DOHH2 (cell line): ENCODE measurements at regions not wholly inside any gene's neighbourhood (a gene's known extent, or its start where the extent isn't known, plus 50 kb on each side); places are given as distances from the start of the nearest gene placed in this dataset.

ENCODE experiments used
- H3F3A ChIP-seq: fragments of 200-600 bp; sonication (generic), shearing (Covaris generic); 2 replicates; pipeline ENCODE4 v1.6.0; 2016; ENCODE audit warnings: antibody characterized with exemption, mild to moderate bottlenecking; ENCODE audit not compliant: control insufficient read depth, insufficient read depth
- H3K27ac ChIP-seq: fragments of 200-600 bp; sonication (generic); 2 replicates; pipeline ENCODE4 v1.5.1; 2014; ENCODE audit warnings: low read depth, mild to moderate bottlenecking, low read length, moderate library complexity
- H3K27me3 ChIP-seq: fragments of 200-600 bp; sonication (generic); 2 replicates; pipeline ENCODE4 v1.6.1; 2014; ENCODE audit warnings: mild to moderate bottlenecking, low read length, mixed read lengths; ENCODE audit not compliant: control insufficient read depth
- H3K36me3 ChIP-seq: fragments of 200-600 bp; sonication (generic); 2 replicates; pipeline ENCODE4 v1.6.1; 2014; ENCODE audit warnings: mild to moderate bottlenecking, low read length, moderate library complexity, mixed read lengths; ENCODE audit not compliant: control insufficient read depth
- H3K4me1 ChIP-seq: fragments of 200-600 bp; sonication (generic); 2 replicates; pipeline ENCODE4 v1.6.1; 2014; ENCODE audit warnings: mild to moderate bottlenecking, low read length, mixed read lengths; ENCODE audit not compliant: control insufficient read depth
- H3K4me2 ChIP-seq: fragments of 200-600 bp; sonication (generic); 2 replicates; pipeline ENCODE4 v1.6.0; 2014; ENCODE audit warnings: mild to moderate bottlenecking, low read length, moderate library complexity
- H3K4me3 ChIP-seq: fragments of 200-600 bp; sonication (generic); 2 replicates; pipeline ENCODE4 v1.5.1; 2014; ENCODE audit warnings: mild to moderate bottlenecking, low read length, mixed read lengths
- H3K79me2 ChIP-seq: fragments of 200-600 bp; sonication (generic); 2 replicates; pipeline ENCODE4 v1.6.1; 2014; ENCODE audit warnings: mild to moderate bottlenecking, low read length, mixed read lengths; ENCODE audit not compliant: control insufficient read depth
- H3K9me2 ChIP-seq: fragments of 200-600 bp; sonication (generic); replicated peaks from 2 replicates; pipeline ENCODE4 v1.6.1; 2014; ENCODE audit warnings: mild to moderate bottlenecking, low read length, mixed read lengths; ENCODE audit not compliant: control insufficient read depth
- H3K9me3 ChIP-seq: fragments of 200-600 bp; sonication (generic); 2 replicates; pipeline ENCODE4 v1.6.1; 2014; ENCODE audit warnings: antibody characterized with exemption, low read length, mixed read lengths; ENCODE audit not compliant: control insufficient read depth, insufficient read depth
- H4K20me1 ChIP-seq: fragments of 200-600 bp; sonication (generic); 2 replicates; pipeline ENCODE4 v1.6.0; 2014; ENCODE audit warnings: low read depth, mild to moderate bottlenecking, antibody characterized with exemption, low read length, moderate library complexity; ENCODE audit not compliant: control insufficient read depth, insufficient read depth
- CTCF ChIP-seq: fragments of 200-600 bp; sonication (generic); IDR thresholded peaks from one replicate; pipeline ENCODE4 v1.5.1; 2014; ENCODE audit warnings: antibody characterized with exemption, mild to moderate bottlenecking, low read depth, low read length; ENCODE audit not compliant: poor library complexity, severe bottlenecking
- EZH2phosphoT487 ChIP-seq: fragments of 200-600 bp; sonication (generic); IDR thresholded peaks from 2 replicates; pipeline ENCODE4 v1.6.1; 2017; ENCODE audit warnings: borderline replicate concordance, mild to moderate bottlenecking, antibody characterized with exemption, low read length, moderate library complexity, mixed read lengths

DNA sequence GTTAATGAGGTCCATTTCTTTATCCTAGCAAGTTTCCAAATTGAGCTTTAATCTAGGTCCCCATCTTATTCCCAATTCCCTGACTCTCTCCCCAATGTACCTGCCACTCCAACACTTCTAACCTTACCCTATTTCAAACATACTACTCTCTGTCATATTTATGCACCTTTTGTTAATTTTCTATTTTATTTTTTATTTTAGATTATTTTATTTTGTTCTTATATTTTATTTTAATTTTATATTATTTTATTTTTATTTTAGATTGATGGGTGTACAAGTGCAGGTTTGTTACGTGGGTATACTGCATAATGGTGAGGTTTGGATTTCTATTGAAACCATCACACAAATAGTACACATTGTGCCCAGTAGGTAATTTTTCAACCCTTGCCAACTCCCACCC is 333.9 kb upstream of the ERCC4 start:
- H3K4me2 ChIP-seq: no peak overlapping the region
- H3K9me2 ChIP-seq: no peaks in the 10 kb centered on the region
- TF ChIP-seq CTCF (no peak), EZH2phosphoT487 (no peak)
- H3F3A ChIP-seq: no peaks in the 10 kb centered on the region
- no peaks in the 10 kb centered on the region for H3K9me3 ChIP-seq
- H3K4me1 ChIP-seq: no peaks in the 10 kb centered on the region
- no peaks in the 10 kb centered on the region for H3K27me3 ChIP-seq
- H3K79me2 ChIP-seq: no peaks in the 10 kb centered on the region
- H3K4me3 ChIP-seq: no peak overlapping the region
- H4K20me1 ChIP-seq: no peaks in the 10 kb centered on the region
- no peaks in the 10 kb centered on the region for H3K36me3 ChIP-seq
- H3K27ac ChIP-seq: no peak overlapping the region

- H3K4me3 ChIP-seq: no peak overlapping the region
- H3K36me3 ChIP-seq: no peaks in the 10 kb centered on the region
- H3F3A ChIP-seq: no peaks in the 10 kb centered on the region
- H3K9me2 ChIP-seq: no peaks in the 10 kb centered on the region
- no peak overlapping the region for H3K27ac ChIP-seq
- TF ChIP-seq CTCF (no peak), EZH2phosphoT487 (no peak)
- no peaks in the 10 kb centered on the region for H3K27me3 ChIP-seq
- no peak overlapping the region for H3K4me2 ChIP-seq
- H3K9me3 ChIP-seq: no peaks in the 10 kb centered on the region
- no peaks in the 10 kb centered on the region for H3K79me2 ChIP-seq
- no peaks in the 10 kb centered on the region for H4K20me1 ChIP-seq
- H3K4me1 ChIP-seq: no peaks in the 10 kb centered on the region
Observed at GRCh38 chr16:13587181-13587580, 332.8 kb upstream of the ERCC4 start.

- Histone ChIP-seq H3K4me3 (no peak overlapping the region), H3K79me2 (no peaks in the 10 kb centered on the region), H3K9me3 (no peaks in the 10 kb centered on the region), H3K27ac (no peak overlapping the region), H3F3A (no peaks in the 10 kb centered on the region), H3K4me2 (no peak overlapping the region), H3K9me2 (no peaks in the 10 kb centered on the region), H4K20me1 (no peaks in the 10 kb centered on the region), H3K27me3 (no peaks in the 10 kb centered on the region), H3K4me1 (no peaks in the 10 kb centered on the region), H3K36me3 (no peaks in the 10 kb centered on the region)
- no peak for TF ChIP-seq CTCF
- no peak for TF ChIP-seq EZH2phosphoT487
Observed at GRCh38 chr16:13594823-13595222, 325.1 kb upstream of the ERCC4 start.

DNA sequence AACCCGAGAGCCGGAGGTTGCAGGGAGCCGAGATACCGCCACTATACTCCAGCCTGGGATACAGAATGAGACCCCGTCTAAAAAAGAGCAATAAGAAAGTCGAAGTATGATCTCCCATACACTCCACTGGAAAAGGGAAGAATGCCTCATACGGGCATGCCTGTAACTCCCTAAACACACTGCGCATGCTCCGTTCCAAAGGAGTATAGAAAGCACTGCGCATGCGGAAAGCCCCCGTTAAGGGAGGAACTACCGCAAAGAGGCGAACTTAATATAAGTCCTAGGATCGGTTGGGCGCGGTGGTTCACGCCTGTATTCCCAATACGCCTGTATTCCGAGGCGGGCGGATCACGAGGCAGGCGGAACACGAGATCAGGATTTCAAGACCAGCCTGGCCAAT is 313.1 kb upstream of the ERCC4 start:
- no peaks in the 10 kb centered on the region for H3K36me3 ChIP-seq

More for the DNA sequence above, 313.1 kb upstream of the ERCC4 start:
- Histone ChIP-seq H3K9me3 (no peaks in the 10 kb centered on the region), H4K20me1 (no peaks in the 10 kb centered on the region), H3K27me3 (no peaks in the 10 kb centered on the region), H3K9me2 (no peaks in the 10 kb centered on the region), H3K27ac (no peak overlapping the region), H3F3A (no peaks in the 10 kb centered on the region), H3K4me2 (no peak overlapping the region), H3K4me1 (no peaks in the 10 kb centered on the region), H3K4me3 (no peak overlapping the region), H3K79me2 (no peaks in the 10 kb centered on the region)
- TF ChIP-seq EZH2phosphoT487 (no peak), CTCF (no peak)
